Amniotic epithelial cell (primary cell): ENCODE measurements at regions not wholly inside any gene's neighbourhood (a gene's known extent, or its start where the extent isn't known, plus 50 kb on each side); places are given as distances from the start of the nearest gene placed in this dataset.
"Not testable (repeated sequence)": the region's sequence is repeated elsewhere in the genome, so short reads cannot be mapped to it uniquely, and the experiment has no call there.

Source experiments
- DNase-seq: peaks from one replicate; pipeline ENCODE4 v3.0.0-alpha.2; 2010; ENCODE audit warnings: low read depth

GRCh38 chr2:7641272-7641671, 724.1 kb downstream of the RNF144A start:
- DNase-seq = not testable (repeated sequence)

- no peak for DNase-seq
Measured at GRCh38 chr2:7646024-7646423, 728.8 kb downstream of the RNF144A start.

GRCh38 chr2:7646661-7647060, 729.4 kb downstream of the RNF144A start:
- DNase-seq = peak; percentile 14

GRCh38 chr2:7648221-7648795, 731.1 kb downstream of the RNF144A start:
- no peak for DNase-seq

GRCh38 chr2:7649461-7650228, 732.4 kb downstream of the RNF144A start:
- no peak for DNase-seq

- DNase-seq = no peak
Measured at GRCh38 chr2:7653617-7654016, 736.4 kb downstream of the RNF144A start.

GRCh38 chr2:7655629-7656028, 738.4 kb downstream of the RNF144A start:
- no peak for DNase-seq

- DNase-seq = not testable (repeated sequence)
Measured at GRCh38 chr2:7657526-7657925, 740.3 kb downstream of the RNF144A start.

GRCh38 chr2:7658486-7658885, 741.3 kb downstream of the RNF144A start:
- DNase-seq = no peak

GRCh38 chr2:7660816-7661215, 743.6 kb downstream of the RNF144A start:
- no peak for DNase-seq

- DNase-seq = no peak
Measured at GRCh38 chr2:7661502-7661901, 744.3 kb downstream of the RNF144A start.

- no peak for DNase-seq
Measured at GRCh38 chr2:7665880-7666279, 748.7 kb downstream of the RNF144A start.

GRCh38 chr2:7666596-7667259, 749.5 kb downstream of the RNF144A start:
- DNase-seq = no peak

- no peak for DNase-seq
Measured at GRCh38 chr2:7667260-7667757, 750.1 kb downstream of the RNF144A start.

GRCh38 chr2:7670905-7671641, 753.9 kb downstream of the RNF144A start:
- no peak for DNase-seq

GRCh38 chr2:7672027-7672684, 754.9 kb downstream of the RNF144A start:
- DNase-seq = peak; percentile 53

- DNase-seq = no peak
Measured at GRCh38 chr2:7672685-7673071, 755.5 kb downstream of the RNF144A start.

- DNase-seq = no peak
Measured at GRCh38 chr2:7673101-7673500, 755.9 kb downstream of the RNF144A start.

- peak; percentile 24 for DNase-seq
Measured at GRCh38 chr2:7673853-7674252, 756.6 kb downstream of the RNF144A start.

- no peak for DNase-seq
Measured at GRCh38 chr2:7674606-7675005, 757.4 kb downstream of the RNF144A start.

- DNase-seq = no peak
Measured at GRCh38 chr2:7676714-7677113, 759.5 kb downstream of the RNF144A start.
